GM06990 (cell line): ENCODE measurements at regions not wholly inside any gene's neighbourhood (a gene's known extent, or its start where the extent isn't known, plus 50 kb on each side); places are given as distances from the start of the nearest gene placed in this dataset.

Source experiments
- DNase-seq: peaks from one replicate; pipeline ENCODE4 v3.0.0-alpha.2; 2011; ENCODE audit not compliant: insufficient read length; ENCODE audit errors: extremely low read depth
- H3K27me3 ChIP-seq: replicated peaks from 2 replicates; pipeline ENCODE4 v1.6.0; 2011; ENCODE audit warnings: low read length; ENCODE audit not compliant: control insufficient read depth, insufficient read depth
- H3K36me3 ChIP-seq: 2 replicates; pipeline ENCODE4 v1.5.1; 2011; ENCODE audit warnings: low read length; ENCODE audit not compliant: control insufficient read depth, insufficient read depth
- H3K4me3 ChIP-seq: replicated peaks from 2 replicates; pipeline ENCODE4 v1.5.1; 2011; ENCODE audit warnings: low read depth, mild to moderate bottlenecking, control low read depth, low read length
- TF ChIP-seq, protein P1 (sequence below): IDR thresholded peaks from 2 replicates; pipeline ENCODE4 v1.5.1; 2011; ENCODE audit warnings: low read length, control low read depth, mild to moderate bottlenecking, inconsistent platforms; ENCODE audit not compliant: insufficient read depth, poor library complexity, severe bottlenecking

- no peak overlapping the region for H3K4me3 ChIP-seq
- no peaks in the 10 kb centered on the region for H3K27me3 ChIP-seq
- TF ChIP-seq, protein P1, sequence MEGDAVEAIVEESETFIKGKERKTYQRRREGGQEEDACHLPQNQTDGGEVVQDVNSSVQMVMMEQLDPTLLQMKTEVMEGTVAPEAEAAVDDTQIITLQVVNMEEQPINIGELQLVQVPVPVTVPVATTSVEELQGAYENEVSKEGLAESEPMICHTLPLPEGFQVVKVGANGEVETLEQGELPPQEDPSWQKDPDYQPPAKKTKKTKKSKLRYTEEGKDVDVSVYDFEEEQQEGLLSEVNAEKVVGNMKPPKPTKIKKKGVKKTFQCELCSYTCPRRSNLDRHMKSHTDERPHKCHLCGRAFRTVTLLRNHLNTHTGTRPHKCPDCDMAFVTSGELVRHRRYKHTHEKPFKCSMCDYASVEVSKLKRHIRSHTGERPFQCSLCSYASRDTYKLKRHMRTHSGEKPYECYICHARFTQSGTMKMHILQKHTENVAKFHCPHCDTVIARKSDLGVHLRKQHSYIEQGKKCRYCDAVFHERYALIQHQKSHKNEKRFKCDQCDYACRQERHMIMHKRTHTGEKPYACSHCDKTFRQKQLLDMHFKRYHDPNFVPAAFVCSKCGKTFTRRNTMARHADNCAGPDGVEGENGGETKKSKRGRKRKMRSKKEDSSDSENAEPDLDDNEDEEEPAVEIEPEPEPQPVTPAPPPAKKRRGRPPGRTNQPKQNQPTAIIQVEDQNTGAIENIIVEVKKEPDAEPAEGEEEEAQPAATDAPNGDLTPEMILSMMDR, result no peak
- H3K36me3 ChIP-seq, result no peaks in the 10 kb centered on the region
- no peak for DNase-seq
Measured at GRCh38 chr2:41686156-41686555, 361.7 kb upstream of the PKDCC start.

GRCh38 chr2:41691561-41691960 lies 356.3 kb upstream of the PKDCC start:
- no peak overlapping the region for H3K4me3 ChIP-seq
- TF ChIP-seq, protein P1, result no peak
- H3K27me3 ChIP-seq, result 0 out of 2 replicates have a peak, but pooled peaks cover 1% of the 10 kb centered on the region
- H3K36me3 ChIP-seq, result no peaks in the 10 kb centered on the region
- no peak for DNase-seq

DNA sequence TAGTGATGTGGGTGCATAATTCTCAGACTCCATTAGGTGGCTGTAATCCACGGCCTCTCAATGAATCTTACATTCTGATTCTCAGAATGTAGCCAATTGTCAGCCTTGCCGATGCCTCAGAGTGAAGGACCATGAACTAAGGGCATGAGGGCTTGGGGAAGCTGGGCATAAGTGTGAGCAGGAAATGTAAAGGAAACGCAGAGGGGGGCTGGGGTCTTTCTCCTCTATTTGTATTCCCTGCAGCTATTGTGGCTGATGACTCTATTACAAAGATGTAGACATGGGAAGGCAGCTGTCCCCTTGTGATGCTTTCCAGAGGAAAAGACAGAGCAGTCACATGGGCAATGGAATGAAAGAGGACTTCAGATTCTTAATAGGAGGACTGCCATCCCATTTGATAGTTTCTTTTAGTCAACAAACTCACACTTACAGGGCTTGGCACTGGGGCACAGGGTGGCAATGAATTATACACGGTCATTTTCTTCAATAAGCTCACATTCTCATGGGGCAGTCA lies 353.2 kb upstream of the PKDCC start:
- TF ChIP-seq, protein P1, result no peak
- Histone ChIP-seq H3K27me3 (peaks cover 1% of the 10 kb centered on the region; the same call in 1 of the 2 replicates), H3K4me3 (no peak overlapping the region)

DNA sequence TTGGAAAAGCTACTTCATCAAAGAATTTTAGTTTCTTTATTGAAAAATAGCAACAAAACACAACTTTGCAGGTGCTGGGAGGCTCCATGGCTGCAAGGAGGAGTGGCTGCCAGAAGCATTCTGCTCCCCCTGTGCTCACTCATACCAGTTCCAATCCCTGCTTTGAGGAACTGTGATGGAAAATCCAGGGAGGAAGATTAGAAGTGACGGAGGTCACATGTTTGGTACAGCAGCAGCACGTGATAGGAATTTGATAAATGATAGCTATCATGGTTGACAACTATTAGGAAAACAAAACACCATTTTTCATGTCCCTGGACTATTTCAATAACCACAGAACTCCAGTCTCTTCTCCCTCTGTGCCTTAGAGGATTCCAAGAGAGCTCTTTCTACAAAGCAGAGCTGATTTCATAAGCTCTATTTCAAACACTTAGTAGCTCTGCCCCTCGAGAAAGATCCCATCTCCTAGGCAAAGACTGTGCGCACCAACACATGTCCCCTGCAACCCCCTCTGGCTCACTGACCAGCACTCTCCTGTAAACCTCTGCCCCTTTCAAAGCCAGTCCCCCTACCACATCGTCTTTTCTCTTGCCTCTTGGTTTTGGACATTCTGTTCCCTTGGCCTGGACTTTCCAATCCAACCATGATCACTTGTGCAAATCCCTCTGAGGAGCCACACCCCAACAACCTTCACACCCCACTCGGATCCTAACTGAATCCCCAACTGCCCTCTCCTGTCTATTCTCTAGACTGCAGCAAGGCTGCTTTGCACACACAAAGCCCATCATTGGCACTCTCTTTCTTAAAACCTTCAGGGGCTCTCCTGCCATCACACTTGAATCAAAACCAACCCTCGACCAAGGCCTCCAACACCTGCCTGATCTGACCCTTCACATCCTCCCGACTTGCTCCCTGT lies 352.4 kb upstream of the PKDCC start:
- no peaks in the 10 kb centered on the region for H3K36me3 ChIP-seq
- peaks cover 1% of the 10 kb centered on the region; the same call in 1 of the 2 replicates for H3K27me3 ChIP-seq
- TF ChIP-seq, protein P1, result no peak
- DNase-seq, result no peak
- H3K4me3 ChIP-seq, result no peak overlapping the region

More for the DNA sequence above, 353.2 kb upstream of the PKDCC start:
- no peaks in the 10 kb centered on the region for H3K36me3 ChIP-seq
- no peak for DNase-seq

DNA sequence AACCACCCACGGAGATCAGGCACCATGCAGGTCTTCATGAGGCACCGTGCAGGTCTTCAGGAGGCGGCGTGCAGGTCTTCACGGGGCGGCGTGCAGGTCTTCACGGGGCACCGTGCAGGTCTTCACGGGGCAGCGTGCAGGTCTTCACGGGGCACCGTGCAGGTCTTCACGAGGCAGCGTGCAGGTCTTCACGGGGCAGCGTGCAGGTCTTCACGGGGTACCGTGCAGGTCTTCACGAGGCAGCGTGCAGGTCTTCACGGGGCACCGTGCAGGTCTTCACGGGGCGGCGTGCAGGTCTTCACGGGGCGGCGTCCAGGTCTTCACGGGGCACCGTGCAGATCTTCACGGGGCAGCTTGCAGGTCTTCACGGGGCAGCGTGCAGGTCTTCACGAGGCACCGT lies 350.4 kb upstream of the PKDCC start:
- Histone ChIP-seq H3K4me3 (no peak overlapping the region), H3K36me3 (no peaks in the 10 kb centered on the region), H3K27me3 (no peaks in the 10 kb centered on the region; the same call in 1 of the 2 replicates)
- TF ChIP-seq, protein P1, result no peak
- DNase-seq, result no peak
